MM.1S (cell line): ENCODE measurements at regions not wholly inside any gene's neighbourhood (a gene's known extent, or its start where the extent isn't known, plus 50 kb on each side); places are given as distances from the start of the nearest gene placed in this dataset.

Source experiments
- DNase-seq: peaks from one replicate; pipeline ENCODE4 v3.0.0-alpha.2; 2015
- H2AFZ ChIP-seq: fragments of 300-600 bp; sonication (generic); 2 replicates; pipeline ENCODE4 v1.6.0; 2016; ENCODE audit warnings: antibody characterized with exemption, low read length
- H3F3A ChIP-seq: fragments of 300-600 bp; sonication (generic); 2 replicates; pipeline ENCODE4 v1.6.1; 2016; ENCODE audit warnings: mild to moderate bottlenecking, antibody characterized with exemption, low read length, moderate library complexity, mixed read lengths; ENCODE audit not compliant: insufficient read depth
- H3K27ac ChIP-seq: fragments of 300-600 bp; sonication (generic); 2 replicates; pipeline ENCODE4 v1.5.1; 2016; ENCODE audit warnings: mild to moderate bottlenecking, low read length
- H3K27me3 ChIP-seq: fragments of 300-600 bp; sonication (generic); replicated peaks from 2 replicates; pipeline ENCODE4 v1.6.0; 2016; ENCODE audit warnings: low read length; ENCODE audit not compliant: insufficient read depth
- H3K36me3 ChIP-seq: fragments of 300-600 bp; sonication (generic); replicated peaks from 2 replicates; pipeline ENCODE4 v1.6.1; 2016; ENCODE audit warnings: mild to moderate bottlenecking, low read length, mixed read lengths; ENCODE audit not compliant: insufficient read depth
- H3K4me1 ChIP-seq: fragments of 300-600 bp; sonication (generic); 2 replicates; pipeline ENCODE4 v1.6.1; 2016; ENCODE audit warnings: low read length, mixed read lengths
- H3K4me2 ChIP-seq: fragments of 300-600 bp; sonication (generic); 2 replicates; pipeline ENCODE4 v1.6.0; 2016; ENCODE audit warnings: low read depth, low read length
- H3K4me3 ChIP-seq: fragments of 300-600 bp; sonication (generic); 2 replicates; pipeline ENCODE4 v1.5.1; 2016; ENCODE audit warnings: low read length, mixed read lengths
- H3K79me2 ChIP-seq: fragments of 300-600 bp; sonication (generic); 2 replicates; pipeline ENCODE4 v1.6.1; 2016; ENCODE audit warnings: mixed run types, low read length, mixed read lengths
- H3K9ac ChIP-seq: fragments of 300-600 bp; sonication (generic); 2 replicates; pipeline ENCODE4 v1.6.1; 2016; ENCODE audit warnings: low read length, mixed read lengths
- H3K9me2 ChIP-seq: fragments of 300-600 bp; sonication (generic); replicated peaks from 2 replicates; pipeline ENCODE4 v1.6.1; 2016; ENCODE audit warnings: mild to moderate bottlenecking, low read length, mixed read lengths; ENCODE audit not compliant: insufficient read depth
- H3K9me3 ChIP-seq: fragments of 300-600 bp; sonication (generic); replicated peaks from 2 replicates; pipeline ENCODE4 v1.6.1; 2016; ENCODE audit warnings: mild to moderate bottlenecking, low read length, mixed read lengths; ENCODE audit not compliant: insufficient read depth
- H4K20me1 ChIP-seq: fragments of 300-600 bp; sonication (generic); 2 replicates; pipeline ENCODE4 v1.6.1; 2016; ENCODE audit warnings: mild to moderate bottlenecking, low read length, moderate library complexity, mixed read lengths; ENCODE audit not compliant: insufficient read depth
- CTCF ChIP-seq: fragments of 300-600 bp; sonication (generic); IDR thresholded peaks from 2 replicates; pipeline ENCODE4 v1.5.1; 2016; ENCODE audit warnings: antibody characterized with exemption, low read length, mixed read lengths
- EZH2 ChIP-seq: fragments of 300-600 bp; sonication (generic); optimal IDR thresholded peaks from 2 replicates; pipeline ENCODE3; 2017; ENCODE audit warnings: low read depth, mild to moderate bottlenecking, antibody characterized with exemption, low read length, mixed read lengths
- EZH2phosphoT487 ChIP-seq: fragments of 300-600 bp; sonication (generic); IDR thresholded peaks from 2 replicates; pipeline ENCODE4 v1.6.1; 2018; ENCODE audit warnings: antibody characterized with exemption, low read length

- DNase-seq = no peak
- no peaks in the 10 kb centered on the region for H3K9me3 ChIP-seq
- TF ChIP-seq CTCF = no peak
- TF ChIP-seq EZH2 = no peak
- no peak for TF ChIP-seq EZH2phosphoT487
These were observed 122.1 kb upstream of the TPK1 start for GRCh38 chr7:144957998-144958397.

GRCh38 chr7:144955422-144955821 lies 119.6 kb upstream of the TPK1 start:
- H3K9me3 ChIP-seq = no peaks in the 10 kb centered on the region
- H3K9me2 ChIP-seq = no peaks in the 10 kb centered on the region
- no peak overlapping the region for H3K4me2 ChIP-seq
- no peaks in the 10 kb centered on the region for H3K27me3 ChIP-seq
- H3K36me3 ChIP-seq = no peaks in the 10 kb centered on the region
- no peaks in the 10 kb centered on the region for H3F3A ChIP-seq
- no peak overlapping the region for H3K9ac ChIP-seq
- no peak for DNase-seq
- no peak for TF ChIP-seq EZH2
- no peak for TF ChIP-seq EZH2phosphoT487
- TF ChIP-seq CTCF = no peak
- H4K20me1 ChIP-seq = no peaks in the 10 kb centered on the region
- H3K79me2 ChIP-seq = no peaks in the 10 kb centered on the region
- H3K27ac ChIP-seq = no peak overlapping the region
- no peaks in the 10 kb centered on the region for H3K4me1 ChIP-seq
- H3K4me3 ChIP-seq = no peak overlapping the region
- no peak overlapping the region for H2AFZ ChIP-seq

More at GRCh38 chr7:144957998-144958397, 122.1 kb upstream of the TPK1 start:
- no peak overlapping the region for H3K4me2 ChIP-seq
- H3K27ac ChIP-seq = no peak overlapping the region
- H2AFZ ChIP-seq = no peak overlapping the region
- H3K27me3 ChIP-seq = no peaks in the 10 kb centered on the region
- no peaks in the 10 kb centered on the region for H3K4me1 ChIP-seq
- no peak overlapping the region for H3K9ac ChIP-seq
- no peaks in the 10 kb centered on the region for H3K9me2 ChIP-seq
- no peaks in the 10 kb centered on the region for H3F3A ChIP-seq
- H3K36me3 ChIP-seq = no peaks in the 10 kb centered on the region
- H3K4me3 ChIP-seq = no peak overlapping the region
- H3K79me2 ChIP-seq = no peaks in the 10 kb centered on the region
- H4K20me1 ChIP-seq = no peaks in the 10 kb centered on the region

GRCh38 chr7:144941127-144941526 lies 105.3 kb upstream of the TPK1 start:
- Histone ChIP-seq H2AFZ (no peak overlapping the region), H3K4me3 (no peak overlapping the region), H3K79me2 (no peaks in the 10 kb centered on the region), H4K20me1 (no peaks in the 10 kb centered on the region), H3K27me3 (no peaks in the 10 kb centered on the region), H3K9ac (no peak overlapping the region), H3K27ac (no peak overlapping the region), H3K4me2 (no peak overlapping the region), H3K9me3 (no peaks in the 10 kb centered on the region), H3K9me2 (no peaks in the 10 kb centered on the region), H3K36me3 (no peaks in the 10 kb centered on the region), H3K4me1 (no peaks in the 10 kb centered on the region), H3F3A (no peaks in the 10 kb centered on the region)
- TF ChIP-seq EZH2phosphoT487 (no peak), EZH2 (no peak), CTCF (no peak)
- DNase-seq = no peak
